Esophagus squamous epithelium (tissue), 5 donors: ENCODE measurements at regions not wholly inside any gene's neighbourhood (a gene's known extent, or its start where the extent isn't known, plus 50 kb on each side); places are given as distances from the start of the nearest gene placed in this dataset.

Source experiments
- DNase-seq: peaks from one replicate; lab custom pipeline; 2025; lab: John Stamatoyannopoulos, UW
- H3K27ac ChIP-seq, 4 donors: fragments of 200-600 bp; sonication (generic); one replicate each; pipeline ENCODE4 v1.5.1; 2016 to 2019; ENCODE audit warnings: mild to moderate bottlenecking in 1 of 4
- H3K27me3 ChIP-seq, 4 donors: fragments of 200-600 bp; sonication (generic); 1 replicate in 3 of 4; 2 replicates in 1 of 4; pipeline versions ENCODE4 v1.5.1 to v1.6.0; 2017 to 2021; ENCODE audit warnings: antibody characterized with exemption in 1 of 4
- H3K36me3 ChIP-seq, 3 donors: fragments of 200-600 bp; sonication (generic); one replicate each; pipeline ENCODE4 v1.5.1; 2016 to 2019
- H3K4me1 ChIP-seq, 3 donors: fragments of 200-600 bp; sonication (generic); one replicate each; pipeline ENCODE4 v1.5.1; 2017 to 2019
- H3K4me3 ChIP-seq, 4 donors: fragments of 200-600 bp; sonication (generic); 1 replicate in 3 of 4; 2 replicates in 1 of 4; pipeline ENCODE4 v1.5.1; 2016 to 2019; ENCODE audit warnings: mild to moderate bottlenecking in 2 of 4, moderate library complexity in 1 of 4
- H3K9me3 ChIP-seq, 3 donors: fragments of 200-600 bp; sonication (generic); one replicate each; pipeline ENCODE4 v1.5.1; 2016 to 2019
- POLR2A ChIP-seq, 4 donors: fragments of 450-650 bp; IDR thresholded peaks; one replicate each; pipeline ENCODE4 v1.6.1; 2017; ENCODE audit warnings: antibody characterized with exemption in 4 of 4, mild to moderate bottlenecking in 4 of 4, moderate library complexity in 3 of 4
- WGBS, 2 donors: methylation state at CpG; one replicate each; pipeline ENCODE4 v1.1.5; 2018; 5-methylcytosine and 5-hydroxymethylcytosine counted together
- intact Hi-C: fragments of 100-400 bp; cut with DNase I; formaldehyde crosslinking; loops from one replicate; pipeline ENCODE4 v1.15.0; 2022
- TF ChIP-seq, protein P1 (sequence below), 6 experiments: fragments of 450-650 bp in 4 of 6; fragments of 200-600 bp in 2 of 6; sonication (generic) in 2 of 6; IDR thresholded peaks; one replicate each; pipeline ENCODE4 v1.5.1; 2016 to 2019; ENCODE audit warnings: antibody characterized with exemption in 6 of 6, mild to moderate bottlenecking in 4 of 6, moderate library complexity in 4 of 6
- donor health status: DM: yes; HTN: yes; CAD: no.

DNA sequence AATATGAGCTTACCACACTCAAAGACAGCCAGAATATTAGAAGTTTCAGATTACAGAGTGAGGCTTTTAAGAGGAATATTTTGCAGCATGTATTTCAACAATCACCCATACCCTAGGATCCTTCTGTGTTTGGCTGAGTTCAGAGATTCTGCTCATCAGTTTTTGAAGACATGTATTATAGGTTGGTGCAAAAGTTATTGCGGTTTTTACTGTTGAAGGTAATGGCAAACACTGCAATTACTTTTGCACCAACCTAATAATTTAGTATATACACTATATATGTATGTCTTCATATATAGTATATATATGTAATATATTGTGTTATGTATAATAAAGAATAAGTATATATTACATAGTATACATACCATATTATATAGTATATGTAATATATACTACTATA lies 435.1 kb downstream of the IRS2 start:
- Histone ChIP-seq H3K36me3 (no peaks in the 10 kb centered on the region), H3K27ac (no peak overlapping the region), H3K27me3 (no peaks in the 10 kb centered on the region), H3K4me1 (no peaks in the 10 kb centered on the region), H3K9me3 (no peaks in the 10 kb centered on the region), H3K4me3 (no peak overlapping the region)
- WGBS, 2 donors = 79 to 87% methylated on average over 1 of the region's 1 CpG
- intact Hi-C loops = no loop called here
- DNase-seq = no peak
- TF ChIP-seq, protein P1, sequence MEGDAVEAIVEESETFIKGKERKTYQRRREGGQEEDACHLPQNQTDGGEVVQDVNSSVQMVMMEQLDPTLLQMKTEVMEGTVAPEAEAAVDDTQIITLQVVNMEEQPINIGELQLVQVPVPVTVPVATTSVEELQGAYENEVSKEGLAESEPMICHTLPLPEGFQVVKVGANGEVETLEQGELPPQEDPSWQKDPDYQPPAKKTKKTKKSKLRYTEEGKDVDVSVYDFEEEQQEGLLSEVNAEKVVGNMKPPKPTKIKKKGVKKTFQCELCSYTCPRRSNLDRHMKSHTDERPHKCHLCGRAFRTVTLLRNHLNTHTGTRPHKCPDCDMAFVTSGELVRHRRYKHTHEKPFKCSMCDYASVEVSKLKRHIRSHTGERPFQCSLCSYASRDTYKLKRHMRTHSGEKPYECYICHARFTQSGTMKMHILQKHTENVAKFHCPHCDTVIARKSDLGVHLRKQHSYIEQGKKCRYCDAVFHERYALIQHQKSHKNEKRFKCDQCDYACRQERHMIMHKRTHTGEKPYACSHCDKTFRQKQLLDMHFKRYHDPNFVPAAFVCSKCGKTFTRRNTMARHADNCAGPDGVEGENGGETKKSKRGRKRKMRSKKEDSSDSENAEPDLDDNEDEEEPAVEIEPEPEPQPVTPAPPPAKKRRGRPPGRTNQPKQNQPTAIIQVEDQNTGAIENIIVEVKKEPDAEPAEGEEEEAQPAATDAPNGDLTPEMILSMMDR (IDR thresholded peaks at IDR 0.05) = no peak
- TF ChIP-seq POLR2A (IDR thresholded peaks at IDR 0.05) = no peak

DNA sequence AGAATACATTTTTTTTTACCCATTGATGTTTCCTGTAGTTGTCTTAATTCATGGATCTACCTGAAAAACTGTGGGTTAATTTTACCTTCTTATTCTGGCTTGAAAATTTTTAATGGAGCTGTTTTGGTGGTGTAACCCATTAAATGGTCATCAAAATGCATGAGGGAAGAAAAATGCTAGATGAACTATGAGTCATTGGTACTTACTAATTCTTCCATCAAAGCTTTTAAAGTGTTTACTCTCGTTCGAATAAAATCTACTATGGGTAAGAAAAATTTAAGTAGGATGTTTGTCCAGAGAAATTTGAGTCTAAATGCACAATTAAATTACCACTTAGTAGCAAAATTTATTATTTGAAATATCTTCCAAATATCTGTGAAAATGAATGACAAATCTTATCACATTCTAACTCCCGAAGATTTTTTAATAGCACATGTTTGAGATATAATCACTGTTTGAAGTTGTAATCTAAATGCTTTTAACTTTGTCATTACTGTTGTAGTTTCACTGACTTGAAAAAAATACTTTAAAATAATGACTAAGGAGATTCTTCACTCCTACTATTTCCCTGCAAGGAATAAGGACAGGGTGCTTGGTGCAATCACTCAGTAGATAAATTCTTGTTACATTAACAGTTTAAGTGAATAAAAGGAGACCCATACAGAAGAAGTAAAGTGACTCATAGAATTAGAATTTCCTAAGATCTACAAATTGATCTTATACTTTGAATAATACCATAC lies 437.7 kb downstream of the IRS2 start:
- Histone ChIP-seq H3K4me1 (no peaks in the 10 kb centered on the region), H3K27ac (no peak overlapping the region), H3K27me3 (no peaks in the 10 kb centered on the region), H3K9me3 (no peaks in the 10 kb centered on the region), H3K36me3 (no peaks in the 10 kb centered on the region), H3K4me3 (no peak overlapping the region)
- DNase-seq = no peak
- TF ChIP-seq, protein P1 (IDR thresholded peaks at IDR 0.05) = no peak
- TF ChIP-seq POLR2A (IDR thresholded peaks at IDR 0.05) = no peak
- intact Hi-C loops = no loop called here
- WGBS, 2 donors = 38 to 51% methylated on average over 3 of the region's 3 CpGs

DNA sequence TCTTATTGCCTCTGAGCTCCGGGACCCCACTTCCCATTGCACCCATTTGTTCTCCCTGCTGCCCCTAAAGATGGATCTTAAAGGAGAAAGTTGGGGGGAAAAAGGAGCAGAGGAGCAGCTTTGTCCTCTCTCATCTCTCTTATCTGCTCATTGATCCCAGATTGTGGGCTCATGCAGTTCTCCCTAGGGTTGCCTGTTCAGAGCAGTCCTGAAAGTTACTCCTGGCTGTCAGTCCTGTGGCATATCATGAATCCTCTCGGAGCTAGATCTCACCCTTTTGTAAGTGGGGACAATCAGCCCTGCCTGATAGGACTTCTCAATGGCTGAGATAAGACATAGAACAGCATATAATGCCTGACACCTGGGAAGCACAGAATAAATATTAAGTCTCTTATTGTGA lies 440.3 kb downstream of the IRS2 start:
- WGBS, 2 donors = 74 to 75% methylated on average over 2 of the region's 2 CpGs
- TF ChIP-seq POLR2A (IDR thresholded peaks at IDR 0.05) = no peak
- TF ChIP-seq, protein P1 (IDR thresholded peaks at IDR 0.05) = no peak

DNA sequence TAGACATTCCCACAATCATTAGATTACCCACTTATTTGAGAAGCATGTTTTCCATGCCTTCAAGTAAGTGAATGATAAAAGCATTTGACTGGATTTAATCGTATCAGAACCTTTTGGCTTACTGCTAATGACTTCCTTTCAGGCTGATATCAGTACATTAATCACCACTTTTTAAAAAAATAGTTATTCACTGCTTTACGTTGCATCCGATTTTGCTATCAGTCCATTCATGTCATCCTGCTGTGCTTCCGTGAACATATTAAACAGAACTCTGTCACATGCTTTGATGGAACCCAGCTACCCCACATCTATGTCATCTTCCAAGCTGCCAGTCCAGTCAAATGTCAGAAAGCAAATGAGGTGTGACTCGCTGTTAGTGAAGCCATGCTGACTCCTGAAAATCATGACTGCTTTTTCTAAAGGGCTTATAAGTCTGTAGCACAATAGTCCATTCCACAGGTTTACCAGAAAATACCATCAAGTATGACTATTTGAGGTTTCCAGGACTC lies 440.9 kb downstream of the IRS2 start:
- no peaks in the 10 kb centered on the region for H3K9me3 ChIP-seq
- DNase-seq = no peak
- TF ChIP-seq POLR2A (IDR thresholded peaks at IDR 0.05) = no peak
- TF ChIP-seq, protein P1 (IDR thresholded peaks at IDR 0.05) = no peak
- intact Hi-C loops = no loop called here
- no peaks in the 10 kb centered on the region for H3K4me1 ChIP-seq
- H3K27me3 ChIP-seq = no peaks in the 10 kb centered on the region
- no peak overlapping the region for H3K27ac ChIP-seq
- H3K36me3 ChIP-seq = no peaks in the 10 kb centered on the region
- 75 to 81% methylated on average over 5 of the region's 5 CpGs for WGBS, 2 donors
- no peak overlapping the region for H3K4me3 ChIP-seq

More for the DNA sequence above, 440.3 kb downstream of the IRS2 start:
- H3K4me3 ChIP-seq = no peak overlapping the region
- intact Hi-C loops = no loop called here
- no peak overlapping the region for H3K27ac ChIP-seq
- H3K36me3 ChIP-seq = no peaks in the 10 kb centered on the region
- H3K27me3 ChIP-seq = no peaks in the 10 kb centered on the region
- H3K9me3 ChIP-seq = no peaks in the 10 kb centered on the region
- no peaks in the 10 kb centered on the region for H3K4me1 ChIP-seq
- no peak for DNase-seq

DNA sequence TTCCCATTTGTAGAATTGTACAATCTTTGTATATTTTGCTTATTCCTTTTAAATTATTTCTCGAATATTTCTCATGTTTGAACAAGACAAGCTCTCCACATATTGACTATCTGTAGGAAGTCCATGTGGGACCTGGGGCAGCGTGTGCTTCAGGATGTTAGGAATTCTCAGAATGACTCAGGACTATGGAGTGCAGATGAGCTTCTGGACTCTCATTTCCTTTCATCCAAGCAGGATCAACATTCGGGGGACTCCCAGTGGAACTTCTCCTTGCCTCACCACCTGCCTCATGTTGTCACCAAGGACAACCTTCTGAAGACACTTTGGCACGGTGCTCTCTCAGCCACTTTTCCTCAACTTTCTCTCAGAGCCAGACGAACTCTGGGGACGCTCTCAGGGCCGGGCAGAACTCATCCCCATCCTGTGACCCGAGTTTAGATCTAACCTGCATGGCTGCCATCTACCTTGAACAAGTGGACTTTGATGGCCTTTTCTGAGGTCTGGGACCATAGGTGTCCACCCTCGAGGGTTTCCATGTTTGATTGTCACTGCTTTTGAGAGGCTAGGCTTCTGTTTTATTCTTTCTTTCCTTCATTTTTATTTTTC lies 441.7 kb downstream of the IRS2 start:
- intact Hi-C loops = no loop called here
- Histone ChIP-seq H3K36me3 (no peaks in the 10 kb centered on the region), H3K4me3 (no peak overlapping the region), H3K27ac (no peak overlapping the region), H3K9me3 (no peaks in the 10 kb centered on the region), H3K27me3 (no peaks in the 10 kb centered on the region), H3K4me1 (no peaks in the 10 kb centered on the region)
- 80 to 82% methylated on average over 9 of the region's 9 CpGs for WGBS, 2 donors
- no peak for DNase-seq
- TF ChIP-seq, protein P1 (IDR thresholded peaks at IDR 0.05) = no peak
- TF ChIP-seq POLR2A (IDR thresholded peaks at IDR 0.05) = no peak
